ENCODE measurements at regions not wholly inside any gene's neighbourhood (a gene's known extent, or its start where the extent isn't known, plus 50 kb on each side); places are given as distances from the start of the nearest gene placed in this dataset.

GRCh38 chr1:226497991-226498639 lies 50.4 kb upstream of the STUM start:
- TF ChIP-seq, protein P1, sequence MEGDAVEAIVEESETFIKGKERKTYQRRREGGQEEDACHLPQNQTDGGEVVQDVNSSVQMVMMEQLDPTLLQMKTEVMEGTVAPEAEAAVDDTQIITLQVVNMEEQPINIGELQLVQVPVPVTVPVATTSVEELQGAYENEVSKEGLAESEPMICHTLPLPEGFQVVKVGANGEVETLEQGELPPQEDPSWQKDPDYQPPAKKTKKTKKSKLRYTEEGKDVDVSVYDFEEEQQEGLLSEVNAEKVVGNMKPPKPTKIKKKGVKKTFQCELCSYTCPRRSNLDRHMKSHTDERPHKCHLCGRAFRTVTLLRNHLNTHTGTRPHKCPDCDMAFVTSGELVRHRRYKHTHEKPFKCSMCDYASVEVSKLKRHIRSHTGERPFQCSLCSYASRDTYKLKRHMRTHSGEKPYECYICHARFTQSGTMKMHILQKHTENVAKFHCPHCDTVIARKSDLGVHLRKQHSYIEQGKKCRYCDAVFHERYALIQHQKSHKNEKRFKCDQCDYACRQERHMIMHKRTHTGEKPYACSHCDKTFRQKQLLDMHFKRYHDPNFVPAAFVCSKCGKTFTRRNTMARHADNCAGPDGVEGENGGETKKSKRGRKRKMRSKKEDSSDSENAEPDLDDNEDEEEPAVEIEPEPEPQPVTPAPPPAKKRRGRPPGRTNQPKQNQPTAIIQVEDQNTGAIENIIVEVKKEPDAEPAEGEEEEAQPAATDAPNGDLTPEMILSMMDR (IDR thresholded peaks at IDR 0.05; ENCODE audit: control extremely low read depth, extremely low read depth), result no peak
- 92 to 94% methylated on average over 12 of the region's 12 CpGs for WGBS, 2 donors

DNA sequence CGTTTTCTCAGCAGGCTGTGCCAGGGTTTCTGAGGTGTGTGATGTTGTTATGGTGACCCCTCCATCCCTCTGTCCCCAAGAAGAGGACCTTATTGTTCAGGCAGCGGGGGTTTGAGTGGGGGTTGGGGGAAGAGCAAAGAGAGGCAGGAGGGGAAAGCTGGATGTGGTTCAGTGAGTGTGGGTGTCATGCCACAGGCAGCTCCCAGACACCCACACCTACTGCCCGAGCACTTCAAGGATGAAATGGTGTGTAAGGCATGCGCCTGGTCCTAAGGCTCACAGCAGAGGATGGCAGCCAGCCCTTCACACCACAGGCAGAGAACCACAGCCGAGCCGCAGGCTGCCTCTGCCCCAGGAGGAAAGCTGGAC lies 49.9 kb upstream of the STUM start:
- H3K9me3 ChIP-seq (ENCODE audit: control insufficient read depth in 4 of 4, insufficient read depth in 3 of 4, low read length in 3 of 4), result no peaks in the 10 kb centered on the region
- 80 to 92% methylated on average over 6 of the region's 6 CpGs for WGBS, 2 donors
- H3K36me3 ChIP-seq (ENCODE audit: control insufficient read depth in 4 of 4, insufficient read depth in 4 of 4, low read length in 4 of 4), result no peaks in the 10 kb centered on the region
- ATAC-seq (ENCODE audit: insufficient read depth, low FRiP score), result no peak
- H3K27ac ChIP-seq (ENCODE audit: low read depth in 1 of 2, low read length in 1 of 2), result no peak overlapping the region
- no peak overlapping the region for H3K9ac ChIP-seq (ENCODE audit: insufficient read depth in 1 of 2, low read length in 2 of 2)
- DNase-seq, result no peak
- H3K4me1 ChIP-seq (ENCODE audit: control insufficient read depth in 5 of 5, insufficient read depth in 5 of 5, low read length in 5 of 5), result no peaks in the 10 kb centered on the region
- H3K27me3 ChIP-seq (ENCODE audit: control insufficient read depth in 3 of 3, insufficient read depth in 3 of 3, low read length in 2 of 3), result peaks cover 0 to 3% (median 0%) of the 10 kb centered on the region in 3 donors
- TF ChIP-seq, protein P1 (IDR thresholded peaks at IDR 0.05; ENCODE audit: control extremely low read depth, extremely low read depth), result no peak
- no peak overlapping the region for H3K4me3 ChIP-seq

More at GRCh38 chr1:226497991-226498639, 50.4 kb upstream of the STUM start:
- Histone ChIP-seq H3K27ac (ENCODE audit: low read depth in 1 of 2, low read length in 1 of 2) (no peak overlapping the region), H3K9ac (ENCODE audit: insufficient read depth in 1 of 2, low read length in 2 of 2) (no peak overlapping the region), H3K4me3 (no peak overlapping the region), H3K27me3 (ENCODE audit: control insufficient read depth in 3 of 3, insufficient read depth in 3 of 3, low read length in 2 of 3) (peaks cover 0 to 3% (median 0%) of the 10 kb centered on the region in 3 donors), H3K36me3 (ENCODE audit: control insufficient read depth in 4 of 4, insufficient read depth in 4 of 4, low read length in 4 of 4) (no peaks in the 10 kb centered on the region), H3K4me1 (ENCODE audit: control insufficient read depth in 5 of 5, insufficient read depth in 5 of 5, low read length in 5 of 5) (no peaks in the 10 kb centered on the region), H3K9me3 (ENCODE audit: control insufficient read depth in 4 of 4, insufficient read depth in 3 of 4, low read length in 3 of 4) (no peaks in the 10 kb centered on the region)
- ATAC-seq (ENCODE audit: insufficient read depth, low FRiP score) (no peak), DNase-seq (no peak)

All from lung (tissue), 11 donors.